ENCODE measurements at regions not wholly inside any gene's neighbourhood (a gene's known extent, or its start where the extent isn't known, plus 50 kb on each side); places are given as distances from the start of the nearest gene placed in this dataset.
"Not testable (repeated sequence)": the region's sequence is repeated elsewhere in the genome, so short reads cannot be mapped to it uniquely, and the experiment has no call there.

GRCh38 chr20:26134606-26135005, 438.0 kb upstream of the ZNF337 start:
- intact Hi-C loops (cut with micrococcal nuclease) = no loop called here

DNA sequence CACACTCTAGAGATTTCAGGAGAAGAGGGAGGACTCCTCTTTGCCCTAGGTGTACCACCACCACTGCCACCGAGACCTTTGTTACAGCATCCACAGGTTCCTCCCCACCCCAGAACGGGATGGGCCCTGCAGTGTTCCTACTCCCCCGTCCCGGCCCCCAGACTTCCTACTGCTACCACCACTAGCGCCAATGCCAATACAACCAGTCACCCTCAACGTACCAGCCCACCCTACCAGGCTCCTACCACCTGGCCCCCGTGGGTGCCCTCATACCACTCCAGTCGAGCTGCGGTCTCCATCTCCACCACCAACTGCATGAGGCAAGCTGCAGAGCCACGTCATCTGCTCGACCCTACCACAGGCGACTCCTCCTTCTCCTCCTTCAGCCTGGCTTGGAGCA, 437.1 kb upstream of the ZNF337 start:
- intact Hi-C loops (cut with micrococcal nuclease) = not testable (repeated sequence)

DNA sequence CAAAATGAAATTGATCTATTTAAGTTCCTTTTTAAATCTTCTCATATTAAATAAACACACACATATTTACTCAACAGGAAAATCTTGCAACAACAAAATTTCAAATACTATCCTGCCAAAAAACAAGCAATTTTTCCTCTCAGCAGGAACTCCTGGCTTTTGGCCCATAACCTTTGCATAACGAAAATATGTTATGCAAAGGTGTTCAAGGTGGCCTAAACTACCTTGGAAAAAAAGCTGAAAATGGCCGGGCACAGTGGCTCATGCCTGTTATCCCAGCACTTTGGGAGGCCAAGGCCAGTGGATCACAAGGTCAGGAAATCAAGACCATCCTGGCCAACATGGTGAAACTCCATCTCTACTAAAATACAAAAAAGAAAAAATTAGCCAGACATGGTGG, 424.3 kb upstream of the ZNF337 start:
- intact Hi-C loops (cut with micrococcal nuclease) = not testable (repeated sequence)

DNA sequence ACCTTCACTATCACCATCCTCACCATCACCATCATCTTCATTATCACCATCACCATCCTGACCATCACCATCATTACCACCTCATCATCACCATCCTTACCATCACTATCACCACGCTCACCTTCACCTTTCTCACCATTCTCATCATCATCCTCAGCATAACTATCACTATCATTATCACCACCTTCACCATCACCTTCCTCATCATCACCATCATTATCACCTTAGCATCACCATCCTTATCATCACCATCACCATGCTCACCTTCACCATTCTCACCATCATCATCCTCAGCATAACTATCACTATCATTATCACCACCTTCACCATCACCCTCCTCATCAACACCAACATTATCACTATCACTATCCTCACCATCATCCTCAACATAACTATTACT, 397.8 kb upstream of the ZNF337 start:
- intact Hi-C loops (cut with micrococcal nuclease) = not testable (repeated sequence)

- intact Hi-C loops (cut with micrococcal nuclease) = not testable (repeated sequence)
Measured at GRCh38 chr20:26091921-26092320, 395.3 kb upstream of the ZNF337 start.

DNA sequence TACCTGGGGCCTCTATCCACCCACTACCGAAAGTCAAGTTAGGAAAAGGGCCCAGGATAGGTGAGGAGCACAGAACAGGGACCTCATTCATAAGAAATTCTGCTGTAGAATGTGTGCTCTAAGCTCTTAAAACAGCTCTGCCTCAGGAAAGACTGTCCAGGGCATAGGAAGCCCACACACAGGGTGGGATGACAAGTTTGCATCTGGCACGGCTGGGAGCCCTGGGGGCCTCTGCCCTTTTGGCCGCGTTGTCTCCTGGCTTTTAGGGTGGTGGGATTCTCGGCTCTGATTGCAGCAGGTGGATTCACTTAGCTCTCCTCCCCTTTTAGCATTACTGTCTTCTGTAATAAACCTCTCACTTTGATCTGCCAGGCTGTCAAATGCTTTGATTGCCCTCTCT, 389.5 kb upstream of the ZNF337 start:
- intact Hi-C loops (cut with micrococcal nuclease) = not testable (repeated sequence)

DNA sequence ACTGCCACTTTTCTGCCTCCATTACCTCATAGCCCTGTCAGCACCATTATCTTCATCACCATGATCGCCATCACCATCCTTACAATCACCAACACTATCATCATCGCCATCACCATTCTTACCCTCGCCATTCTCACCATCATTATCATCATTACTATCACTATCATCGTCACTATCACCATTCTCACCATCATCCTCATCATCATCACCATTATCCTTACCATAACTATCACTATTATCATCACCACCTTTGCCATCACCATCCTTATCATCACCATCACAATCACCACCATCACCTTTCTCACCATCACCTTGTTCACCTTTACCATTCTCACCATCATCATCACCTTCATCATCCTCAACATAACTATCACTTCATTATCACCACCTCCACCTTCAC, 377.3 kb upstream of the ZNF337 start:
- intact Hi-C loops (cut with micrococcal nuclease) = not testable (repeated sequence)

- intact Hi-C loops (cut with micrococcal nuclease) = not testable (repeated sequence)
Measured at GRCh38 chr20:26059324-26059723, 362.7 kb upstream of the ZNF337 start.

GRCh38 chr20:26058446-26058845, 361.8 kb upstream of the ZNF337 start:
- intact Hi-C loops (cut with micrococcal nuclease) = not testable (repeated sequence)

GRCh38 chr20:26057135-26057752, 360.6 kb upstream of the ZNF337 start:
- intact Hi-C loops (cut with micrococcal nuclease) = not testable (repeated sequence)

DNA sequence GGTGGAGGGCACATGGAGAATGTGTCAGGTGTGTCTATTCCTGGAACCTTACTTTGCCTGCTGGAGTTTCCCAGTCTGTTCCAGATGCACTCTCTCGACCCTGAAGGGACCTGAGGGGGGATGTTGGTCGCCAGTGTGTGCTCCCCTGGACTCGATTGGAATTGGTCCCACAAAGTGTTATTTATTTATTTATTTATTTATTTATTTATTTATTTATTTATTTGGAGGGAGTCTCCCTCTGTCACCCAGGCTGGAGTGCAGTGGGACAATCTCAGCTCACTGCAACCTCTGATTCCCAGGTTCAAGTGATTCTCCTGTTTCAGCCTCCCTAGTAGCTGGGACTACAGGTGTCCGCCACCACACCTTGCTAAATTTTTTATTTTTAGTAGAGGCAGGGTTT, 329.1 kb upstream of the ZNF337 start:
- intact Hi-C loops (cut with micrococcal nuclease) = not testable (repeated sequence)

DNA sequence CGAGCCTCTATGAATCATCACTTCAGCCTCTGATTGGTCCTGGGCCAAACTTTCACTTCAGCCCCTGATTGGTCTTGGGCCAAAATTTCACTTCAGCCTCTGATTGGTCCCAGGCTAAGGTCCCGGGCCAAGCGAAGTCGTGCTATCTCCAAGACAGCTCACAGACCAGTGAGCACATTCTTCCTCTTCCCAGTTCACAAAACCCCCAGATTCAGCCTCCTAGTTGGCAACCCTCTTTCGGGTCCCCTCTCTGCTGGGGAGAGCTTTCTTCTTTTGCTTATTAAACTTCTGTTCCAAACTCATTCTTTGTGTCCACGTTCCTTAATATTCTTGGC, 314.3 kb upstream of the ZNF337 start:
- intact Hi-C loops (cut with micrococcal nuclease) = not testable (repeated sequence)

DNA sequence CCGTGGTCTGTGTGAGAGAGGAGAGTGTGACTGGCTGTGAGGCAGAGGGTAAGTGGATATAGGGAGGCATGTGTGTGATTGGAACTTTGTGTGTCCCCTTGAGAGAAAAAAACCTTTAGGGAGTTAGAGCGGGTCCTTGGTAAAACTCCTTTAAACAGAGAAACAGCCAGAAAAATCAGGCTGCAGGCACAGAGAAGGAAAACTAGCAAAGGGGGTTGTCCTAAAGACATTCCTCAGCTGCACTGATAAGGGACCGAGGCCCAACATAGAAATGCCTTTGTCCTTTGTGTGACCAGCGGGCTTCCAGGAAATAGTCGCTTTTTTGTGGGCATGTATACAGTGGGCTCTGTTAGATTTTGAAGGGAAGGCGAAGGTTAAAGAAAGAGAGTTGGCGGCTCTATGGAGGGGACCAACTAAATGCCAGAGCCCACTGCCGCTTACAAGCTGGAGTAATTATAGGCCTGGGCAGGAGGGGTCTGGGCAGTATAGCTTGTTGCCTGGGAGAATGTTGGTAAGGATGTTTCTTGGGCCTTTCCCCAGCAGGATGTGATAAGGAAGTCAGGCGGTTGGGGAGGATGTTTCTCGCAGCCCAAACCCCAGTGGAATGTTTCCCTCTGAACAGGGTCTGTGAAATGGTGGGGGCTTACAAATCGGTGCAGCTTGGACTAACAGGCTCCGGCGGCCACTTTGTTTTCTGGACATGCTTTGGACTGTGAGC, 313.7 kb upstream of the ZNF337 start:
- intact Hi-C loops (cut with micrococcal nuclease) = not testable (repeated sequence)

GRCh38 chr20:26009402-26010223, 313.0 kb upstream of the ZNF337 start:
- intact Hi-C loops (cut with micrococcal nuclease) = not testable (repeated sequence)

- intact Hi-C loops (cut with micrococcal nuclease) = not testable (repeated sequence)
Measured at GRCh38 chr20:26008026-26008425, 311.4 kb upstream of the ZNF337 start.

DNA sequence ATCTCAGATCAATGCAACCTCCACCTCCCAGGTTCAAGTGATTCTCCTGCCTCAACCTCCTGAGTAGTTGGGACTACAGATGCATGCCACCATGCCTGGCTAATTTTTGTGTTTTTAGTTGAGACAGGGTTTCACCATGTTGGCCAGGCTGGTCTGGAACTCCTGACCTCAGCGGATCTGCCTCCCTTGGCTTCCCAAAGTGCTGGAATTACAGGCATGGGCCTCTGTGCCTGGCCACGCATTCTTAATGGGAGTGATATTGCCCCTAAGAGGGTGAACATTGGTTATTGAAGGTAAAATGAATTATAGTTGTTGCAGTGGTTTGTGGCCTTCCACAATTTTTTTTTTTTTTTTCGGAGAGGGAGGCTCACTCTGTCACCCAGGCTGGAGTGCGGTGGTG, 309.5 kb upstream of the ZNF337 start:
- intact Hi-C loops (cut with micrococcal nuclease) = not testable (repeated sequence)

DNA sequence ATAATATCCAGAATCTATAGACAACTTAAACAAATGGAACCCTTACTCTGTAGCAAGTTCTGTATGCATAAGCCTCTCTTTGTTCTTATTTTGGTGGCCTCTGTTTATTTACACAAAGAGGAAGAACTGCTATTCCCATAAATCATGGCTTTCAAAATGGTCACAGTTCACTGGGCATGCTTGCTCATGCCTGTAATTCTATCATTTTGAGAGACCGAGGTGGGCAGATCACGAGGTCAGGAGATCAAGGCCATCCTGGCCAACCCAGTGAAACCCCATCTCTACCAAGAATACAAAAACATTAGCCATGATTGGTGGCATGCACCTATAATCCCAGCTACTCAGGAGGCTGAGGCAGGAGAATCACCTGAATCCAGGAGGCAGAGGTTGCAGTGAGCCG, 307.3 kb upstream of the ZNF337 start:
- intact Hi-C loops (cut with micrococcal nuclease) = not testable (repeated sequence)

DNA sequence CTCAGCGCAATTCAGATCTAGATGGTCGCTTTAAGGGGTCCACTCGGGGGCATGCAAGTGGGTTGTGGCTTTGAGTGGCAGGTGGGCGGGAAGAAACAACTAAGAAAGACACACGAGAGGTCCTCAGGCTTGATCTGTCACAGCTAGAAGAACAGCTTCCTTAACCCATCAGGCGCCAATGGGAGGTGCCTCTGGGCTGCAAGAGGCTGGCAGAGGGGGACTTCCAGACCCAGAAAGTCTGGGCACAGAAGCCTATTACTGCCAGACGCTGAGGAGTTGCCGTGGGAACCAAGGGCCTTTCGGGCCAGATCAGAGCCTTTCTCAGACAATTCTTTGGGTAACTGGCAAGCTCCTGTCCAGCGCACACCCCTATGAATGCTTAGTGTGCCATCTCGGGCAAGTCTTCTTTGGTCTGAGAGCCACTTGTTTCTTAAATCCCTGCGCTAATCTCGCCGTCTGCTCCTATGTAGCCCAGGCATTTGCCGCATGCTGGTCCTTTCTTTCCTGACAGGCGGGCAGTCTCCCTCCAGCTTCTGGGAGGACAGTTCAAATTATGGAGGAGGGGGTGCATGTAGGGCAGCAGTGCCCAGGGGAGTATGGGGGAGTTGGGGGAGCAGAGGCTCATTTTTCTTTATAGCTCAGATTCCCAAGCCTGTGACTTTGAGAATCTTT, 300.9 kb upstream of the ZNF337 start:
- intact Hi-C loops (cut with micrococcal nuclease) = not testable (repeated sequence)

- intact Hi-C loops (cut with micrococcal nuclease) = no loop called here
Measured at GRCh38 chr20:25992146-25992545, 295.5 kb upstream of the ZNF337 start.

- intact Hi-C loops (cut with micrococcal nuclease) = no loop called here
Measured at GRCh38 chr20:25991756-25992130, 295.1 kb upstream of the ZNF337 start.

GRCh38 chr20:25991051-25991755, 294.6 kb upstream of the ZNF337 start:
- intact Hi-C loops (cut with micrococcal nuclease) = no loop called here
